ENCODE measurements at regions not wholly inside any gene's neighbourhood (a gene's known extent, or its start where the extent isn't known, plus 50 kb on each side); places are given as distances from the start of the nearest gene placed in this dataset.

DNA sequence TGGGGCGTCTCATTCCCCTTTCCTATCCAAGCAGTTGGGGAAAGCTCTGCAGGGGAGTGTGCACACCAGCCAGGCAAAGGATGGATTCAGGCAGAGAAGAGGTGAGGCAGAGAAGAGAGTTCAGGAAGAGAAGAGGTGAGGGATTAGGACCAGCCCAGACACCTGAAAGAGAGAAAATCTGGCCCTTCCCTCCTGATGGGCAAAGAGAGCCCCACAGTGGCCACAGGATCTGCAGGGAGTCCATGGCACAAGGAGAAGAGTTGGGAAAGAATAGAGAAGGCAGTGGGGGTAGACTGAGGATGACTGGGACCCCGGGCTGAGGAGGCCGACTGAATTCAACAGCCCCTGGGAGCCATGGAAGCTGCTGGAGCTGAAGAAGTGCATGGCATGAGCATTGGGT lies 140.4 kb upstream of the ZMIZ1 start:
- Mint-ChIP-seq H3K36me3 (no peaks in the 10 kb centered on the region), H3K9me3 (no peaks in the 10 kb centered on the region), H3K4me3 (no peak overlapping the region), H3K27me3 (no peaks in the 10 kb centered on the region), H3K27ac (peak overlapping the region; percentile 8), H3K4me1 (peaks cover 5% of the 10 kb centered on the region)

DNA sequence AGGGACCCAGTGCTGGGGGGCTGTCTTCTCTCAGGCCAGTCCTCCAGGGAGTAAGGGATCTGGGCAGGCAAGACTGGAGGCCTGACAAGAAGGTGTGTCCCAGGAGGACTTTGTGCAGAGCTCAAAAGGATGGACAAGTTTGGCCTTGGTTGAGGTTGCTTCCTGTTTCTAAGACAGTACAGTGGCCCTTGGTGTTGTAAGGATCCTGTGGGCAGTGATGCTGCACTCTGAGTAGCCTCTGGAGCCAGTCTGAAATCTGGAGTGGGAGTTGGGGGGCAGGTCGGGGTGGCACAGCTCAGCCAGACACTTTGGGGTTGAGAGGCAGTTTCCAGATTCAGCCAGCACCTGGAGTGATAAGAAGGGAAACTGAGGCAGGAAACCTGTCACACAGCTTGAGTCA lies 139.2 kb upstream of the ZMIZ1 start:
- Mint-ChIP-seq H3K9me3 (no peaks in the 10 kb centered on the region), H3K36me3 (no peaks in the 10 kb centered on the region), H3K4me1 (peaks cover 5% of the 10 kb centered on the region), H3K27me3 (no peaks in the 10 kb centered on the region), H3K27ac (no peak overlapping the region), H3K4me3 (no peak overlapping the region)

DNA sequence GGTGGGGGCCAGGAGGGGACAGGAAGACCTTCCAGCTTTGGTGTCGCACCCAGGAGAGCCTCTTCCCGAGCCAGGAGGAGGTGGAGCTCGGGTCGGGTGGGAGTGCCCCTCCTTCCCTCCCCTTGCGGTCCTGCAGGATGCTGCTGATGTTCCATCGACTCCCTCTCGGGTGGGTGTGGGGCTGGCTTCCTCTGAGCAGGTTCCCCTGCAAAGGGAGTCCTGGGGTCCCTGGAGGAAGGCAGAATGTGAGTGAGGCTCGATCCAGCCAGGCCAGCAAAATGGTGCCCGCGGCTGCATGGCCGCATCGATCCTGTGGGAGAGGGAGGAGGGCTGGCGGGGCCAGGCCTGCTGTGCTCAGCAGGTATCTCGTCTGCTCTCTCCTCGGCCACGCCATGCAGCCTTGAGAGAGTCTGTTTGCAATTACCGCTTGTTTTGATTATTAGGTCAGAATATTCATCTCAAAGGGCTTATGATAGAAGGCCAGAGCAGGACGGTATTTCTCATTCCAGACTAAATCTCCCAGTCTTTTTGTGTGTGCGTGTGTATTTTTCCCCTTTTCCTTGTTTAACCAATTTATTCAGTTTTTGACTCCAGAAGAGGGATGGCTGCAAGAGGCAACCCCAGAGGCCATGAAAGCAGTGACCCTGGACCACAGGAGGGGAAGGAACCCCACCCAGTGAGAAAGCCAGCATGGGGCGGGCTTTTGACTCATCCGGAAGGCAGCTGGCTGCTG lies 137.3 kb upstream of the ZMIZ1 start:
- no peaks in the 10 kb centered on the region for H3K9me3 Mint-ChIP-seq

DNA sequence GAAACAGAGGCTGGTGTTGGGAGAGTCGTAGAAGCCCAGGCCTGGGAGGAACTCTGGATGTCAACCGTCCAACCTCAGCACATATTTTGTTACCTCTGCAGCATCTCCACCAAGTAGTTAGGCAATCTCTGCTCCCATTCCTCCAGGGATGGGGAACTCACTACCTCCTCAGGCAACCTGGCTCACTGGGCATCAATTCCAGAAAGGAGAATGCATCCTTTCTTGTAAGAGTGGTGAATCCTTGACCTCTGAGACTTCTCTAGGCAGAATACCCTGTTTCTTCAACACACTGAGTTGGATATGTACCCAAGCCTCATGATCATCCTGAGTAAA lies 136.7 kb upstream of the ZMIZ1 start:
- H3K27me3 Mint-ChIP-seq, result no peaks in the 10 kb centered on the region

More for the DNA sequence above, 137.3 kb upstream of the ZMIZ1 start:
- H3K27ac Mint-ChIP-seq, result no peak overlapping the region
- H3K4me3 Mint-ChIP-seq, result no peak overlapping the region
- peaks cover 5% of the 10 kb centered on the region for H3K4me1 Mint-ChIP-seq
- no peaks in the 10 kb centered on the region for H3K27me3 Mint-ChIP-seq
- no peaks in the 10 kb centered on the region for H3K36me3 Mint-ChIP-seq

DNA sequence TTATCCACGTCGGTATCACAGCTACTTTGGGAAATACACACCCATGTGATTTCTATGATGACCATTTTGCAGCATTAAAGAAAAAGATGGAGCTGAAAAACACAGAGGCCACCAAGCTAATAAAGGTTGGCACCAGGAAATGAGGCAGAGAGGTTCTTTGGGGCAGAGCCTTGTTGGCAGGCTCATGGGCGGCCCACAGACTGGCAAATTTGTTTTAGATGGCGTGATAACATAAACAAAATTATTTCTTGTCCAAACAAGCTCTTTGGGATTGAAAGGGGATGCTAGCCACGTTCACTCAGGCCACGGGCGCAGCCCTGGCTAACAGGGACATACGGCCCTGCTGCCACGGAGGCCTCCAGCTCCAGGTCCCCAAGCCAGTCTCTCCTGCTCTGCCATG lies 135.9 kb upstream of the ZMIZ1 start:
- Mint-ChIP-seq H3K4me1 (peaks cover 5% of the 10 kb centered on the region), H3K36me3 (no peaks in the 10 kb centered on the region), H3K27ac (no peak overlapping the region), H3K9me3 (no peaks in the 10 kb centered on the region), H3K4me3 (no peak overlapping the region), H3K27me3 (no peaks in the 10 kb centered on the region)

More for the DNA sequence above, 136.7 kb upstream of the ZMIZ1 start:
- no peaks in the 10 kb centered on the region for H3K9me3 Mint-ChIP-seq
- no peak overlapping the region for H3K4me3 Mint-ChIP-seq
- no peak overlapping the region for H3K27ac Mint-ChIP-seq
- H3K36me3 Mint-ChIP-seq, result no peaks in the 10 kb centered on the region
- H3K4me1 Mint-ChIP-seq, result peaks cover 5% of the 10 kb centered on the region

DNA sequence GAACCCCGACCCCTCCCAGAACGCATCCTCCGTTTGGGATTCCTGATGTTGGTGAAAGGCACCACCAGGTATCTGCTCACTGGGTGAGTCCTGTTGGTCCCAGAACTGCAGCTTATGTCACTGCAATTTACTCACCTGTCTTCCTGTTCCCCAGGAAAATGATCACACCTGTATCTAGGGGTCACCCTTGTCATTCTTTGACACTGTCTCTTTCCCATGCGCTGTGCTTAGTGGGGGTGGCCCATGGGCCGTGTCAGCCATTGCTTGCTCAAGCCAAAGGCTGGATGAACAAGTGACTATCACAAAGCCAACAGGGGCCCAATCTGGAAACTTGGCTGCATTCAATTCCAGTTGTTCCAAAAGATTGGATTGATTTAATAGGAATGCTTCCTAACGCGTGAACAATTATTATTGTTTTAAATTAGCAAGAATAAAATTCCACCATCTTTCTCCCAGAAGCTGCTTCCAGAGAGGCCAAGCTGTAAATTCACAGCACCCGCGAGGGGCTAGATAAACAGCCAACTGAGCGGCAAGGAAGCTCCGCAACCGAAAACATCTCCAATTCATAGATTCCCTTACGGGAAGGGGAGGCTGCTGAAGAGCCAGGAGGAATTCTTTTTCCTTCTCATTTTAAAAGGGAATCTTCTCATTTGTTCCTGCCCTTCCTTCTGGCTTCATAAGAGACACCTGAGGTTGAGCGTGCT lies 134.8 kb upstream of the ZMIZ1 start:
- Mint-ChIP-seq H3K27ac (no peak overlapping the region), H3K27me3 (no peaks in the 10 kb centered on the region), H3K4me1 (peaks cover 5% of the 10 kb centered on the region), H3K4me3 (no peak overlapping the region), H3K9me3 (no peaks in the 10 kb centered on the region), H3K36me3 (no peaks in the 10 kb centered on the region)

DNA sequence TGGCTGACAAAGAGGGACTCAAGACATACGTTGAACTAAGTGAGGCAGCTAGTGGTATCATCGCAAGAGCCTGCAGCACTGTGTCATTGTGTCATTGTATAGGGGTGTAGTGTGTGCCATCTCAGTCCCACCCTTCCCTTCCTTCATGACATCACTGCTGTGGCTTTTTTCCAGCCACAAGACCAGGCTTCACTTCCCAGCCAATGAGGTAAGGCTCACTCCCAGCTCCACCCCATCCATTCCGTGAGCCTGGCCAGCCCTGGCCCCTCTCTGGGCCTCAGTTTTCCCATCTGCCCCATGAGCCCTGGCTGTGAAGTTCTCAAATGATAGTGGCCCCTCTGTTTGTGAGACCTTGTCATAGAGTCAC lies 134.3 kb upstream of the ZMIZ1 start:
- Mint-ChIP-seq H3K27me3 (no peaks in the 10 kb centered on the region), H3K9me3 (no peaks in the 10 kb centered on the region), H3K27ac (no peak overlapping the region), H3K4me3 (no peak overlapping the region), H3K36me3 (no peaks in the 10 kb centered on the region), H3K4me1 (peaks cover 5% of the 10 kb centered on the region)

DNA sequence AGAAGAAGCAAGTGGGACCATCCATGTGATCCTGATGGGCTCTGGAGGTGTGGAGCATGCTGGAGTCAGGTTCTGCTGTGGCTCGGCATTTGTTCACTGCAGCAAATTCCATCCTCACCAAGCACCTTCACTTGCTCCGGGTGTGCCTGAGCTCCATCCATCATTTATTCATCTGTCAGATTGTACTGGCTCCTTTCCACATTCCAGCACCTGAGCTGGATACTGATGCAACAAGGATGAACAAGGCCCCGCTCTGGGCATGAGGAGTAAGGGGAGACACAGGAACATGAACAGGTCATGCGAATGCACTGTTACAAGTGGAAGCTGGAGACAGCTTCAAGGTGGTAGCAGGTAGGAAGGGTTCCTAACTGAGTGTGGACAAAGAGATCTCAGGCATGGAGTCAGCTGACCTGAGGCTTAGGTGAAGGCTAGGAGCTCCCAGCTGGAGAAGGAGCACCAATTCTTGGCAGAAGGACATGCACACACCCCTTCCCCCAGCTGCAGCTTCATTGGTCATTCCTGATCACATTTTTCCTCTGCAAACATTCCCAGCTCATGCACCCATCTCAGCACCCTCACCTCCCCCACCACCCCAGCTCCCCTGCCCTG lies 133.7 kb upstream of the ZMIZ1 start:
- no peaks in the 10 kb centered on the region for H3K27me3 Mint-ChIP-seq
- no peaks in the 10 kb centered on the region for H3K9me3 Mint-ChIP-seq
- no peak overlapping the region for H3K27ac Mint-ChIP-seq
- no peak overlapping the region for H3K4me3 Mint-ChIP-seq
- H3K36me3 Mint-ChIP-seq, result no peaks in the 10 kb centered on the region
- peaks cover 5% of the 10 kb centered on the region for H3K4me1 Mint-ChIP-seq

DNA sequence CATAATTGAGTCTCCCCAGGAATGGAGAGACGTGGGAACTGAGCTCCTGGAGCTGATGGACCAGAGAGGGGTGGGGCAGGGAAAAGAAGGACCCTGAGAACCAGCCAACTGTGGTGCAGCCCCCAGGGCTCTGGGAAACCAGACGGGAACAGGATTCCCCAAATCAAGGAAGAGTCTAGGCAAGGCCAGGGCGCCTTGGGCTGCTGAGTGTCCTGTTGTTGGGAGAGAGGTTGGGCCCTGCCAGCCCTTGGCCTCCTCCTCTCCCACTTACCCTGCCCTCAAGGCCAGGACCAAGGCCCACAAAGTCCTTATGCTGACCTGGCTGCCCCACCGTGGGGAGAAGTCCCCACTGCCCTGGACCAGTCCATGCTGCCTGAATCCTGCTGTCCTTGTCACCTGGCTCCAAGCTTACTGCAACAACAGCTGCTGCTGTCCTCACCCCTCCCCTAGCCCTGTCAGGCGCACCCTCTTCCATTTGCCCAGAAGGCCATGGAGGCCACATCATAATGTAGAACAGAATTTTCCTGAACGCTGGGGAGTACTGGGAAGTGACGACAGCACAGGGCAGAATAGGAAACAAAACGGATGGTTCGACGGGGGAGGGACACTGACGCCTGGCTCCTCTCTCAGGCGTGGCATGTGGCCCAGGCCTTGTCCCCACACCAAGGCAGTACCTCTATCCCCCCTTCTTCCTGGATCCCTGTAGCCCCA lies 132.9 kb upstream of the ZMIZ1 start:
- no peak overlapping the region for H3K4me3 Mint-ChIP-seq
- no peak overlapping the region for H3K27ac Mint-ChIP-seq
- H3K36me3 Mint-ChIP-seq, result no peaks in the 10 kb centered on the region
- H3K4me1 Mint-ChIP-seq, result peaks cover 2% of the 10 kb centered on the region
- H3K27me3 Mint-ChIP-seq, result no peaks in the 10 kb centered on the region
- H3K9me3 Mint-ChIP-seq, result no peaks in the 10 kb centered on the region

DNA sequence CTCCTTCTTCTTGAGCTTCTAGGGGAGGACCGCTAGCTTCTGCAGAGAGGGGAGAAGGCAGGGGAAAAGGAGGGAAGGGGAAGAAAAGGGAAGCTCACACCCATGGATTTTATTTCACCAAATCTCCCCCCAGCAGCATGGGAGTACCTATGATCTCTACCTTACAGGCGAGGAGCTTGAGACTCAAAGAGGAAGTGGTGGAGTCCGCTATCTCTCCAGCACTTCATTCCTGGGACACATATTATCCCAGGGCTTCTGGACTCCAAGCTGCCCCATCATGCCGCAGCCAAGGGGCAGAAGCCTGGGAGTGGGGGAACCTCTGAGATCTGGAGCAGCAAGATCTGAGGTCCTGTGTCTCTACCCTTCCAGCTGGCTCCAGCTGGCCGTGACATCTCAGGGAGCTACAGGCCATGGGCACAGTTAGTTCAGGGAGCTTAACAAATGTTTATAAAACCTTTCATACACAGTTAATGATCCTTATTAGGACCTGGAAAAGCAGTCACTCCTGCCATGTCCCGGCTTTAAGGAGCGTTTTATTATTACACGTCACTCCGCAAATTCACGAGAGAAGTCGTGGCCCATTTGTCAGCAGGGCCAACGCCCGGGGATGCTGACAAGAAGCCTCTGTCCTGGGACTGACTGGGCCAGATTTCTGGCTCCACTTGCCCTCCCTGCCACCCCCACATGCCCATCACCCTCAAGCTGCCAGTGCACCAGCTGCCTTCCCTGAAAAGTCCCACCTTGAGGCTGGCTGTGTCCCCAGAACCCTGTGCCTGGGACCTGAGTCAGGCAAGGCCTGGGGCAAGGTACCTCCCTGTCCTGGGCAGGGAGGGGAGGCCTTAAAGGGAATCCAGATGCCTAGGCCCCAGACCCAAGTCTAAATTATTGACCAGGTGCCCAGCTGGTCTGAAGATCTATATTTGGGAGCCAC lies 132.1 kb upstream of the ZMIZ1 start:
- Mint-ChIP-seq H3K9me3 (no peaks in the 10 kb centered on the region), H3K4me3 (no peak overlapping the region), H3K27me3 (no peaks in the 10 kb centered on the region), H3K27ac (no peak overlapping the region), H3K4me1 (no peaks in the 10 kb centered on the region), H3K36me3 (no peaks in the 10 kb centered on the region)

DNA sequence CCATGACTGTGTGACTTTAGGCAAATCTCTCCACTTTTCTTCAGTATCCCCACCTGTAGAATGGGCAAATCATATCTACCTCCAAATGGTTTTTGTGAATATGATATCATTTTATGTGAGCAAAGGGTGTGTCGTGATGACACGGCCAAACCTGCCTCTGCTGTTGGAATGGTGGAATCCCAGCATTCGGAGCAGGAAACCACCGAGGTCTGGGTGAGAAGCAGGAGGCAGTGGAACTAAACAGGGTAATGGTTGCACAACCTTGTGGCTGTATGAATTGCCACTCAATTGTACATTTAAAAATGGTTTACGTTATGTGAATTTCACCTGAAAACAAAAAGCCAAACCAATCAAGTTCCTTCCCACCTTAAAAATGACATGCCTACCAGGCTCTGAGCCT lies 131.4 kb upstream of the ZMIZ1 start:
- Mint-ChIP-seq H3K4me3 (no peak overlapping the region), H3K9me3 (no peaks in the 10 kb centered on the region), H3K27me3 (no peaks in the 10 kb centered on the region), H3K4me1 (no peaks in the 10 kb centered on the region), H3K27ac (no peak overlapping the region), H3K36me3 (no peaks in the 10 kb centered on the region)

DNA sequence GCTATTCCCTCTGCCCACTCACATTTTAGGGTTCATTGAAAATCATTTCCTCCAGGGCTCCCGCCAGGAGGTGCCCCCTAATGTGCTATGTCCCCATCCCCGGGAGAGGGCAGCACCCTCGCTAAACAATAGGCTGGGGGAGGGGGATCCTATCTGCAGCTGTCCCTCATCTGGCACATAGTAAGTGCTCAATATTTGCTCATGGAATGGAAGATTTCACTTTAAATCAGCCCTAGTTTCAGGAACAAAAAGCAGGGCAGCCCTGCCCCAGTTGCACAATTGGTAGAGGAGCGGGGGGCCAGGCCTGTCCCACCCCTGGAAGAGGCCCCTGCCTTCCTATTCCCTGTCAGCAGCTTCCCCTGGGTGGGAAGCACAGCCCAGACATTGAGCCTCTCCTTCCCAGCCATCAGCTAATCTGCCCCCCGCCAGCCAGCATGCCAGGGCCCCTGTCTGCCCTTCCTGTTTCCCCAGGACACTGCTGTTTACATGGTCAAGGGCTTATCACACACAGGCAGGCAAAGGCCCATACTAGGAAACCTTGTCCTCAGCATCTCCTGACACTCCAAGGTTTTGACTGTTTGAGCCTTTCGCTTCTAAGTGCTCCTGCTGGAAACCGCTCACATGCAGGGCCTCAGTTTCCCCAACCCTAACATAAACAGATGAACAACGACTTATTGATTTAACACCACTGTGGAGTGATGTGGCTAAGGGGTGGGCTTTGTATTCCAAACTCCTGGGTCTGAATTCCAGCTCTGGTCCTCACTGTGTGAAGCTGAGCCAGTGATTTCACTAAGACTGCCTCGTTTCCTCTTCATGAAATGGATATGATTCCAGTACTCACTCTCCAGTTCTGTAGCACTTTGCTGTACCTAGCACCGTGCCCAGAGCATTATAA lies 130.7 kb upstream of the ZMIZ1 start:
- H3K36me3 Mint-ChIP-seq, result no peaks in the 10 kb centered on the region
- no peak overlapping the region for H3K4me3 Mint-ChIP-seq
- no peaks in the 10 kb centered on the region for H3K27me3 Mint-ChIP-seq
- H3K4me1 Mint-ChIP-seq, result no peaks in the 10 kb centered on the region
- no peak overlapping the region for H3K27ac Mint-ChIP-seq
- no peaks in the 10 kb centered on the region for H3K9me3 Mint-ChIP-seq

DNA sequence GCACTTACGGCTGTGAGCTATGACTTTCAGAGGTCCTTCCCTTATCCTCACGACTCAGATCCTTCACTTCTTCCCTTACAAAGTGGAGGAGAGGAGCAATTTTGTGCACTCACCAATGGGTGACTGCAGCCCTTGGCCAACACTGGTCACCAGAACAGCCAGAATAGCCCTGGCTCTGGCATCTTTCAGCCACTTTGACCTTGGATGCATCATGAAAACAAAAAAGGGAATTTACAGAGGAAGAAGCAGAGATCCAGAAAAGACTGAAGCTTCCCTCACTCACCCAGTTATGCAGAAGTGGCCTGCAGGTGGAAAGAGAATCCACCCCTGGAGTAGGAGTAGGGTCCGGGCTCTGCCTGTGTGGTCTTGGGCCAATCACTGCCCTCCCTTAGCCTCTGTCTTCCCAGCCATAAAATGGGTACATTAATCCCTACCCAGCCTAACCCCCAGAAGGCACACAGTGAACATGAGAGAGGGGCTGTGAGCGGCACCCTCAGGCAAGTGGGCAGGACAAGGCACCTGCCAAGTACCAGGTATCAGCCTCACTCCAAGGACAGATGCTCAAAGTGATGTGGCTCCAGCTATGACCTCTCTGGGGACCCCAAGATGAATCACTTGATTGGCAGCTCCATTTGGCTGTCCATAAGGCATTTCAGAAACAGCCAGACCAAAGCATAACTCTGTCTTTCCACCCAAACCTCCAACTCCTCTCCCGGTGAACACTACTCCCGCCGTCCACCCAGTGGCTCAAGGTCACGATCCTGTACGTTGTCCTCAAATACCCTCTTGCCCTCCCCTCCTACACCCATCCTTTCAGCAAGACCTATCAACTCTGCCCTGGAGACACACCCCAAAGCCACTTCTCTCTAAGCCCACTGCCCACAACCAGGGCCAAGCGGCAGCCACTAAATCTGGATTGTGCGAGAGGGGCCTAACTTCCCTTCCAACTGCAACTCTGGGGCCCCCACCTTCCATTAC lies 129.8 kb upstream of the ZMIZ1 start:
- peaks cover 5% of the 10 kb centered on the region for H3K4me1 Mint-ChIP-seq
- H3K4me3 Mint-ChIP-seq, result no peak overlapping the region
- no peaks in the 10 kb centered on the region for H3K36me3 Mint-ChIP-seq
- H3K27me3 Mint-ChIP-seq, result no peaks in the 10 kb centered on the region
- no peaks in the 10 kb centered on the region for H3K9me3 Mint-ChIP-seq
- H3K27ac Mint-ChIP-seq, result no peak overlapping the region

Data from activated naive CD4-positive, alpha-beta T cell treated with anti-CD3 and anti-CD28 coated beads, Interleukin-2, amount 50 U/mL, for 24 hours (primary cell).